AG10803 (cell line): ENCODE measurements at regions not wholly inside any gene's neighbourhood (a gene's known extent, or its start where the extent isn't known, plus 50 kb on each side); places are given as distances from the start of the nearest gene placed in this dataset.
"Not testable (repeated sequence)": the region's sequence is repeated elsewhere in the genome, so short reads cannot be mapped to it uniquely, and the experiment has no call there.

ENCODE experiments used
- DNase-seq: peaks from one replicate; pipeline ENCODE4 v3.0.0; 2010; ENCODE audit warnings: low read depth
- H3K4me3 ChIP-seq: 2 replicates; pipeline ENCODE4 v1.5.1; 2011; ENCODE audit warnings: mild to moderate bottlenecking, low read length, control low read depth
- TF ChIP-seq, protein P1 (sequence below): conservative IDR thresholded peaks from 2 replicates; pipeline ENCODE4 v1.5.1; 2011; ENCODE audit warnings: mild to moderate bottlenecking, low read length, control low read depth, inconsistent platforms

DNA sequence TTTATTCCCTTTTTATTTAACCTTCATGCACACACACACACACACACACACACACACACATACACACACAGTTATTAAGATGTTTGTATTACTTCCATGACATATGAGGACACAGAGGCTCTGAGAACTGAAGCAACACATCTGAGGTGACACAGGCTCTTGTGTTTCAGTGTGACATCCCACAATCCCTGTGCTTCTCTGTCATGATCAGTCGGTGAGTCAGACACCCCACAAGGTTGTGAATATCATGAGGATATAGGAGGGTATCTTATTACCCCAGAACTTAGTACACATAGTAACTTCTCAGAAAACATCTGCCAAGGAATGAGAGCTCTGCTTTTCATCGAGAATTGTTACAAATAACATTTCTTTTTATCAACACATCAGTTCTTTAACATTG is 459.3 kb downstream of the PLPP3 start:
- peak; percentile 15 for DNase-seq
- no peak overlapping the region for H3K4me3 ChIP-seq
- TF ChIP-seq, protein P1, sequence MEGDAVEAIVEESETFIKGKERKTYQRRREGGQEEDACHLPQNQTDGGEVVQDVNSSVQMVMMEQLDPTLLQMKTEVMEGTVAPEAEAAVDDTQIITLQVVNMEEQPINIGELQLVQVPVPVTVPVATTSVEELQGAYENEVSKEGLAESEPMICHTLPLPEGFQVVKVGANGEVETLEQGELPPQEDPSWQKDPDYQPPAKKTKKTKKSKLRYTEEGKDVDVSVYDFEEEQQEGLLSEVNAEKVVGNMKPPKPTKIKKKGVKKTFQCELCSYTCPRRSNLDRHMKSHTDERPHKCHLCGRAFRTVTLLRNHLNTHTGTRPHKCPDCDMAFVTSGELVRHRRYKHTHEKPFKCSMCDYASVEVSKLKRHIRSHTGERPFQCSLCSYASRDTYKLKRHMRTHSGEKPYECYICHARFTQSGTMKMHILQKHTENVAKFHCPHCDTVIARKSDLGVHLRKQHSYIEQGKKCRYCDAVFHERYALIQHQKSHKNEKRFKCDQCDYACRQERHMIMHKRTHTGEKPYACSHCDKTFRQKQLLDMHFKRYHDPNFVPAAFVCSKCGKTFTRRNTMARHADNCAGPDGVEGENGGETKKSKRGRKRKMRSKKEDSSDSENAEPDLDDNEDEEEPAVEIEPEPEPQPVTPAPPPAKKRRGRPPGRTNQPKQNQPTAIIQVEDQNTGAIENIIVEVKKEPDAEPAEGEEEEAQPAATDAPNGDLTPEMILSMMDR: no peak

DNA sequence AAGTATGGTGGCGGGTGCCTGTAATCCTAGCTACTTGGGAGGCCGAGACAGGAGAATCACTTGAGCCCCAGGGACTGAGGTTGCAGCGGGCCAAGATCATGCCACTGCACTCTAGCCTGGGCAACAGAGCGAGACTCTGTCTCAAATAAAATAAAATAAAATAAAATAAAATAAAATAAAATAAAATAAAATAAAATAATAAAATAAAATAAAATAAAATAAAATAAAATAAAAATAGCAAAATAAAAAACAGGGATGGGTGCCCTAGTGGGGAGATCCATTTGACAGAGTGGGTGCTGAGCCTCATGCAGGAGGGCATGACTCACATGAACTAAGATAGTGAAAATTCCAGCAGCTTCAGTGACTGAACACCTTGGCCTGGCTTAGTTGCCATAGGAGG is 460.7 kb downstream of the PLPP3 start:
- DNase-seq, H3K4me3 ChIP-seq: not testable (repeated sequence)

DNA sequence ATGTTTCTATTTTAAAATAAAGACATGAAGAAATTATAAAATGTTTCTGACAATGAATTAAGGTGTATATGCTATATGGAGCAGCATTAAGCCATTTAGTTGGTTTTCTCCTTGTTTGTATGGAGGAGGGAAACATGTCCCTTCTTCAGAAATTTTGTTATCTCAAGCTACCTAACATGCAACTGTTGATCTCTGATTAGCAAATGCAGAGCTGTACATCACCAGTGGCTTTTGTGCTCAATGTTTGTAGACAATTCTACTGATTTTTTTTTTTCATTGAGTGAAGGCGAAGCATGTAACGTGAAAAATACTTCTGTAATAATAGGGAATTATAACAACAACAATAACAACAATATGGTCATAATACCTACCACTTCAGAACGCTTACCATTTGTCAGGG is 463.7 kb downstream of the PLPP3 start:
- DNase-seq: no peak
- TF ChIP-seq, protein P1: no peak
- no peak overlapping the region for H3K4me3 ChIP-seq

DNA sequence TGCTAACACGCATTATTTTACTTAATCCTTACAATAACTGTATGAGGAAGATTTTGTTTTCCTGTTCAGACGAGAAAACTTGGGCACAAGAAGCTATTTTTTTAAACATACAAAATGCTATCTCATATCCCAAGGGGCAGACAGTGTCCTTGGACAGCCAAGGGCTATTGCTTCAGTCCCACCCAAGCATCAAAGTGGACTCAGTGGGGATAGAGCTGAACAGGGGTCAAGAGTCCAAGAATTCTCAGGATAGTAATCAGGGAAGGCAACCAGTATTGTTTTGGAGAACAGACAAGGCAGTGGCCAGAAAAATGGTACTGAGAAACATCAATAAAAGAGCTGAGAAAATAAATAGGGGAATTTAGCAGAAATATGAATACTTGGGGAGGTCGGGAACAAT is 465.7 kb downstream of the PLPP3 start:
- TF ChIP-seq, protein P1: no peak
- H3K4me3 ChIP-seq: no peak overlapping the region
- no peak for DNase-seq

DNA sequence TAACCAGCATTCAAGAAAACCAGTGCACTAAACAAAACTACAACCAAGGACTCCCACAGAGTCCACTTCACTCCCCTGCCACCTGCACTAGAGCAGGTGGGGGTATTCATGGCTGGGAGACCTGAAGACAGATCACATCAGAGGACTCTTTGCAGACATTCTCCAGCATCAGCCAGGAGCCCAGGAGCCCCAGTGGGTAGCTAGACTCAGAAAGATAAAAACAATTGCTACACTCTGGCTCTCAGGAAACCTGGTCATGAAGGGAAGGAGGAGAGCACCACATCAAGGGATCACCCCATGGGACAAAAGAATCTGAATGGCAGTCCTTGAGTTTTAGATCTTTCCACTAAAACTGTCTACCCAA is 472.1 kb downstream of the PLPP3 start:
- TF ChIP-seq, protein P1: no peak
- no peak for DNase-seq
- no peak overlapping the region for H3K4me3 ChIP-seq

DNA sequence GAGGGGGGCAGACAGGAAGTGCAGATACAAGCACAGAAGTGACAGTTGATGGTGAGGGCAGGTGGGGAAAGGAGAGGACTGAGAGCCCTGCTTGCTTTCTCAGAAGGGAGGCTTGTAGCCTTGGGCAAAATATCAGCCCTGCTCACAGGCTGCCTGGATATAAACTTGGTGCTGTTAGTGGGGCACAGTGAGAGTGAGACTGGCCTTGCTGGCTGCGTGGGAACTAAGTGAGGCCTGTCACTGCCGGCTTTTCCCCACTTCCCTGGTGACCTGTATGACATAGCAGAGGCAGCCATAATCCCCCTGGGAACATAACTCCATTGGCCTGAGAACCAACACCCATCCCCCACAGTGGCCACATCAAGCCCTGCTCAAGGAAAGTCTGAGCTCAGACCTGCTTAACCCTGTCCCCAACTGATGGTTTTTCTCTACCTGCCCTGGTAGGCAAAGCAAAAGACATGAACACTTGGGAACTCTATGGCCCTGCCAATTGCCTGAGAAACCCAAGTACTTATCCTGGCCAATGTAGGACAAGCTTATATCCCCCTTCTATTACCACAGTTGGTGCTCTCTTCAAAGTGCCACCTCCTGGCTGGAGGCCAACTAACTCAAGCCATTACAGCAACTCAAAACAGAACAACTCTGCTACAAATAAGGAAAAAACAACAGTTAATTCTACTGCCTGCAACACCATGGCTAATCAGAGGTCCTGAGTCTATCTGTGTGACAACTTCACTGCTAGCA is 472.7 kb downstream of the PLPP3 start:
- DNase-seq: no peak
- TF ChIP-seq, protein P1: no peak
- H3K4me3 ChIP-seq: no peak overlapping the region

DNA sequence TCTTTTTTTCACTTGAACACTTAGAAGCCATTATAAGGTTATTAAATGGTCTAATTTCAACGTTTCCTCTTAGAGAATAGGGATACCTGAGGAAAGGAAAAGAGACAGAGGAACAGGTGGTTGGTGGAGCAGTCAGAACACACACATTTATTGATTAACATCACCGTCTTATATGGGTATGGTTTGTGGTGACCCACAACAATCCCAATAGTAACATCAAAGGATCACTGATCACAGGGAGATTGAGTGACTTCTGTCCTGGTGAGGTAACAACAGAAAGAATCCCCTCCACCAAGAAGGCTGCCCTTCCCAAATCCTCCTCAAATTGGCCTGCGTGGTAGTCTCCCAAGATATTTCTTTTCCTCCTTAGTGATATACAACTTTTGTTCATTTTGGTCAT is 474.0 kb downstream of the PLPP3 start:
- H3K4me3 ChIP-seq: no peak overlapping the region
- TF ChIP-seq, protein P1: no peak
- no peak for DNase-seq
